H1 (cell line): ENCODE measurements at regions not wholly inside any gene's neighbourhood (a gene's known extent, or its start where the extent isn't known, plus 50 kb on each side); places are given as distances from the start of the nearest gene placed in this dataset.

Experiments
- CTCF ChIA-PET: fragments of 300-600 bp; sonication (Branson Sonifier 250); formaldehyde crosslinking; loops from one replicate; lab custom pipeline; 2021; ENCODE audit not compliant: partially characterized antibody; lab: Charles Lee
- POLR2A ChIA-PET: fragments of 300-600 bp; sonication (Branson Sonifier 250); formaldehyde crosslinking; loops from one replicate; lab custom pipeline; 2021; ENCODE audit warnings: inconsistent platforms; ENCODE audit not compliant: partially characterized antibody; lab: Charles Lee
- DNase-seq, 2 experiments: peaks; one replicate each; pipeline versions ENCODE4 v3.0.0 to v3.0.0-alpha.2; 2010 to 2022; ENCODE audit warnings: low spot score in 2 of 2, low read depth in 1 of 2, mixed read lengths in 1 of 2
- FAIRE-seq: peaks from 2 replicates; lab custom pipeline; 2011; peaks lifted over from hg19 to GRCh38; lab: Jason Lieb, UNC
- H2AFZ ChIP-seq: 2 replicates; pipeline ENCODE4 v1.8.1; 2012; ENCODE audit warnings: low read length, inconsistent platforms
- H2AK5ac ChIP-seq: 2 replicates; pipeline ENCODE4 v1.6.1; 2013; ENCODE audit warnings: low read depth, low read length
- H2BK120ac ChIP-seq: replicated peaks from 2 replicates; pipeline ENCODE3; 2013; ENCODE audit warnings: low read depth, low read length, inconsistent platforms
- H2BK12ac ChIP-seq: 2 replicates; pipeline ENCODE4 v1.6.1; 2013; ENCODE audit warnings: low read depth, low read length
- H2BK15ac ChIP-seq: 2 replicates; pipeline ENCODE4 v1.6.1; 2013; ENCODE audit warnings: low read length
- H2BK20ac ChIP-seq: 2 replicates; pipeline ENCODE4 v1.6.1; 2013; ENCODE audit warnings: low read length
- H2BK5ac ChIP-seq: 2 replicates; pipeline ENCODE4 v1.6.1; 2013; ENCODE audit warnings: low read depth, low read length
- H3K14ac ChIP-seq: 2 replicates; pipeline ENCODE4 v1.6.1; 2013; ENCODE audit warnings: inconsistent platforms; ENCODE audit not compliant: insufficient read length
- H3K18ac ChIP-seq: 2 replicates; pipeline ENCODE4 v1.6.1; 2013; ENCODE audit warnings: low read length; ENCODE audit errors: extremely low read depth
- H3K23ac ChIP-seq: 2 replicates; pipeline ENCODE4 v1.6.1; 2013; ENCODE audit warnings: inconsistent platforms; ENCODE audit not compliant: insufficient read length
- H3K23me2 ChIP-seq: 2 replicates; pipeline ENCODE4 v1.6.1; 2013; ENCODE audit warnings: low read depth, low read length
- H3K27ac ChIP-seq: 2 replicates; pipeline ENCODE4 v1.6.1; 2011; ENCODE audit warnings: low read depth, low read length, inconsistent platforms
- H3K27me3 ChIP-seq, 4 experiments: replicated peaks in 1 of 4; 1 replicate in 1 of 4; 2 replicates in 3 of 4; pipeline versions ENCODE4 v1.6.1 to v1.8.1; 2011 to 2013; ENCODE audit warnings: low read length in 3 of 4, mild to moderate bottlenecking in 3 of 4, inconsistent platforms in 2 of 4, mixed read lengths in 2 of 4, moderate library complexity in 1 of 4; ENCODE audit not compliant: control insufficient read depth in 3 of 4, insufficient read depth in 3 of 4; ENCODE audit errors: extremely low read depth in 1 of 4
- H3K36me3 ChIP-seq, 4 experiments: 2 replicates each; pipeline versions ENCODE4 v1.6.1 to v1.8.1; 2011 to 2013; ENCODE audit warnings: mild to moderate bottlenecking in 4 of 4, low read length in 3 of 4, moderate library complexity in 2 of 4, control low read depth in 1 of 4, inconsistent platforms in 1 of 4; ENCODE audit not compliant: insufficient read depth in 4 of 4, control insufficient read depth in 2 of 4
- H3K4ac ChIP-seq: replicated peaks from 2 replicates; pipeline ENCODE3; 2013; ENCODE audit warnings: low read length, low read depth, mixed read lengths, inconsistent platforms; ENCODE audit not compliant: insufficient read length
- H3K4me1 ChIP-seq, 4 experiments: replicated peaks in 1 of 4; 1 replicate in 1 of 4; 2 replicates in 3 of 4; pipeline versions ENCODE4 v1.6.1 to v1.8.1; 2011 to 2013; ENCODE audit warnings: low read length in 3 of 4, inconsistent platforms in 2 of 4, mixed read lengths in 1 of 4; ENCODE audit not compliant: insufficient read depth in 4 of 4, control insufficient read depth in 3 of 4
- H3K4me2 ChIP-seq, 2 experiments: 2 replicates each; pipeline versions ENCODE4 v1.6.1 to v1.8.1; 2011 to 2013; ENCODE audit warnings: low read depth in 2 of 2, low read length in 2 of 2, control low read depth in 1 of 2, inconsistent platforms in 1 of 2, mild to moderate bottlenecking in 1 of 2; ENCODE audit not compliant: insufficient read depth in 1 of 2
- H3K4me3 ChIP-seq, 4 experiments: fragments of 200-600, 300-600 bp in 1 of 4; sonication (generic), shearing (Covaris generic), sonication (Bioruptor Twin) in 1 of 4; 2 replicates each; pipeline versions ENCODE4 v1.5.1 to v1.8.1; 2011 to 2016; ENCODE audit warnings: low read length in 4 of 4, low read depth in 3 of 4, control low read depth in 2 of 4, inconsistent platforms in 2 of 4, mild to moderate bottlenecking in 2 of 4, mixed read lengths in 1 of 4, moderate library complexity in 1 of 4; ENCODE audit not compliant: insufficient read depth in 2 of 4; ENCODE audit errors: extremely low read depth in 1 of 4
- H3K56ac ChIP-seq: replicated peaks from 2 replicates; pipeline ENCODE3; 2013; ENCODE audit warnings: low read depth, mild to moderate bottlenecking, mixed read lengths, low read length, inconsistent platforms; ENCODE audit not compliant: insufficient read length
- H3K79me1 ChIP-seq: 2 replicates; pipeline ENCODE4 v1.6.1; 2013; ENCODE audit warnings: low read depth, low read length, control low read depth
- H3K79me2 ChIP-seq, 2 experiments: 2 replicates each; pipeline versions ENCODE4 v1.6.1 to v1.8.1; 2012 to 2013; ENCODE audit warnings: low read length in 2 of 2, mild to moderate bottlenecking in 2 of 2, inconsistent platforms in 1 of 2; ENCODE audit not compliant: insufficient read depth in 2 of 2, control insufficient read depth in 1 of 2
- H3K9ac ChIP-seq, 4 experiments: replicated peaks in 1 of 4; 1 replicate in 1 of 4; 2 replicates in 3 of 4; pipeline versions ENCODE4 v1.6.1 to v1.8.1; 2011 to 2013; ENCODE audit warnings: low read depth in 3 of 4, low read length in 3 of 4, control low read depth in 2 of 4, mild to moderate bottlenecking in 2 of 4, moderate library complexity in 2 of 4, inconsistent platforms in 1 of 4; ENCODE audit errors: extremely low read depth in 1 of 4
- H3K9me3 ChIP-seq, 2 experiments: 2 replicates each; pipeline versions ENCODE4 v1.6.1 to v1.8.1; 2012 to 2013; ENCODE audit warnings: mild to moderate bottlenecking in 2 of 2, moderate library complexity in 2 of 2, control low read depth in 1 of 2, inconsistent platforms in 1 of 2, low read depth in 1 of 2, low read length in 1 of 2, mixed read lengths in 1 of 2; ENCODE audit not compliant: insufficient read depth in 2 of 2
- H4K20me1 ChIP-seq, 2 experiments: replicated peaks in 1 of 2; 2 replicates each; pipeline versions ENCODE3 to v1.8.1; 2011 to 2013; ENCODE audit warnings: inconsistent platforms in 2 of 2, low read length in 2 of 2, mild to moderate bottlenecking in 1 of 2; ENCODE audit not compliant: insufficient read depth in 2 of 2, control insufficient read depth in 1 of 2
- H4K5ac ChIP-seq: 2 replicates; pipeline ENCODE4 v1.6.1; 2013; ENCODE audit warnings: low read length, low read depth, mixed read lengths, inconsistent platforms; ENCODE audit not compliant: insufficient read length
- H4K8ac ChIP-seq: 2 replicates; pipeline ENCODE4 v1.8.0; 2013; ENCODE audit warnings: mild to moderate bottlenecking, moderate library complexity, low read length, inconsistent platforms; ENCODE audit not compliant: insufficient read depth; ENCODE audit errors: extremely low read depth
- H4K91ac ChIP-seq: replicated peaks from 2 replicates; pipeline ENCODE3; 2013; ENCODE audit warnings: low read length, mixed read lengths, inconsistent platforms; ENCODE audit not compliant: insufficient read length
- CREB1 ChIP-seq: IDR thresholded peaks from 2 replicates; pipeline ENCODE4 v1.6.1; 2012; ENCODE audit warnings: inconsistent platforms
- CTBP2 ChIP-seq: IDR thresholded peaks from 2 replicates; pipeline ENCODE4 v1.7.0; 2011; ENCODE audit warnings: borderline replicate concordance, mild to moderate bottlenecking, moderate library complexity, mixed read lengths, low read length; ENCODE audit not compliant: insufficient read depth, insufficient read length
- JUND ChIP-seq: IDR thresholded peaks from 2 replicates; pipeline ENCODE4 v1.6.1; 2011; ENCODE audit warnings: mild to moderate bottlenecking, improper control_type of control experiment, low read length
- POLR2A ChIP-seq, 2 experiments: IDR thresholded peaks; 1 replicate in 1 of 2; 2 replicates in 1 of 2; pipeline ENCODE4 v1.6.1; 2011; ENCODE audit warnings: low read depth in 2 of 2, low read length in 2 of 2, mild to moderate bottlenecking in 2 of 2; ENCODE audit errors: control extremely low read depth in 1 of 2
- POLR2AphosphoS5 ChIP-seq: IDR thresholded peaks from 2 replicates; pipeline ENCODE4 v1.6.1; 2011; ENCODE audit warnings: low read depth, low read length
- RNF2 ChIP-seq: fragments of 200-900, 300-1000 bp; sonication (generic); IDR thresholded peaks from 2 replicates; pipeline ENCODE4 v1.7.1; 2016; ENCODE audit warnings: borderline replicate concordance, low read depth, mild to moderate bottlenecking, antibody characterized with exemption, low read length; ENCODE audit not compliant: poor library complexity, severe bottlenecking; ENCODE audit errors: missing control alignments
- SP2 ChIP-seq: IDR thresholded peaks from 2 replicates; pipeline ENCODE4 v1.6.1; 2012; ENCODE audit warnings: mild to moderate bottlenecking, low read length, inconsistent platforms
- SUZ12 ChIP-seq: fragments of 200-600 bp; sonication (generic); IDR thresholded peaks from 2 replicates; pipeline ENCODE4 v1.6.1; 2012; ENCODE audit warnings: mild to moderate bottlenecking, inconsistent platforms, low read length, moderate library complexity, mixed read lengths
- TF ChIP-seq, protein P1 (sequence below), 3 experiments: IDR thresholded peaks; 1 replicate in 2 of 3; 2 replicates in 1 of 3; pipeline versions ENCODE4 v1.5.1 to v1.6.1; 2011; ENCODE audit warnings: low read length in 3 of 3, mild to moderate bottlenecking in 3 of 3, inconsistent platforms in 2 of 3, low read depth in 1 of 3, moderate library complexity in 1 of 3; ENCODE audit not compliant: insufficient read depth in 1 of 3; ENCODE audit errors: control extremely low read depth in 1 of 3

- 0 out of 7 replicates have a peak, but pooled peaks cover 0 to 4% (median 0%) of the 10 kb centered on the region in 4 experiments for H3K4me1 ChIP-seq
- no peak overlapping the region for H3K56ac ChIP-seq
- H3K23me2 ChIP-seq, result no peaks in the 10 kb centered on the region
- no peak overlapping the region for H3K9ac ChIP-seq
- H3K27me3 ChIP-seq, result no peaks in the 10 kb centered on the region; a peak in 1 of 7 replicates
- FAIRE-seq (no peak), DNase-seq (no peak)
- no peak overlapping the region for H3K14ac ChIP-seq
- no peak overlapping the region for H2BK120ac ChIP-seq
- no peak overlapping the region for H3K23ac ChIP-seq
- TF ChIP-seq JUND, result no peak
- TF ChIP-seq SUZ12, result no peak
- no peak for TF ChIP-seq POLR2A (IDR thresholded peaks at IDR 0.05; ENCODE audit: control extremely low read depth in 1 of 2, low read depth in 2 of 2, low read length in 2 of 2)
- TF ChIP-seq, protein P1, sequence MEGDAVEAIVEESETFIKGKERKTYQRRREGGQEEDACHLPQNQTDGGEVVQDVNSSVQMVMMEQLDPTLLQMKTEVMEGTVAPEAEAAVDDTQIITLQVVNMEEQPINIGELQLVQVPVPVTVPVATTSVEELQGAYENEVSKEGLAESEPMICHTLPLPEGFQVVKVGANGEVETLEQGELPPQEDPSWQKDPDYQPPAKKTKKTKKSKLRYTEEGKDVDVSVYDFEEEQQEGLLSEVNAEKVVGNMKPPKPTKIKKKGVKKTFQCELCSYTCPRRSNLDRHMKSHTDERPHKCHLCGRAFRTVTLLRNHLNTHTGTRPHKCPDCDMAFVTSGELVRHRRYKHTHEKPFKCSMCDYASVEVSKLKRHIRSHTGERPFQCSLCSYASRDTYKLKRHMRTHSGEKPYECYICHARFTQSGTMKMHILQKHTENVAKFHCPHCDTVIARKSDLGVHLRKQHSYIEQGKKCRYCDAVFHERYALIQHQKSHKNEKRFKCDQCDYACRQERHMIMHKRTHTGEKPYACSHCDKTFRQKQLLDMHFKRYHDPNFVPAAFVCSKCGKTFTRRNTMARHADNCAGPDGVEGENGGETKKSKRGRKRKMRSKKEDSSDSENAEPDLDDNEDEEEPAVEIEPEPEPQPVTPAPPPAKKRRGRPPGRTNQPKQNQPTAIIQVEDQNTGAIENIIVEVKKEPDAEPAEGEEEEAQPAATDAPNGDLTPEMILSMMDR (IDR thresholded peaks at IDR 0.05; ENCODE audit: control extremely low read depth in 1 of 3, insufficient read depth in 1 of 3, low read depth in 1 of 3, low read length in 3 of 3), result no peak
- no peak for TF ChIP-seq CTBP2
- no peak for TF ChIP-seq CREB1
- no peak for TF ChIP-seq SP2
- TF ChIP-seq POLR2AphosphoS5, result no peak
- TF ChIP-seq RNF2, result no peak
- TF ChIP-seq, all 59 proteins: peak for 0
- ChIA-PET POLR2A (no interaction called here), CTCF (interaction anchor here (0.8 kb wide), 1 partner anchor 42 kb away, joined by 3 read pairs; no protein-coding TSS in a partner anchor)
- H4K91ac ChIP-seq, result no peak overlapping the region
- H3K4ac ChIP-seq, result no peak overlapping the region
- H3K79me1 ChIP-seq, result no peaks in the 10 kb centered on the region
- H3K18ac ChIP-seq, result no peak overlapping the region
- H3K36me3 ChIP-seq, result no peaks in the 10 kb centered on the region
- no peak overlapping the region for H4K5ac ChIP-seq
- H3K79me2 ChIP-seq, result no peaks in the 10 kb centered on the region
- H2BK20ac ChIP-seq, result no peak overlapping the region
- H3K4me2 ChIP-seq, result no peak overlapping the region
- H2BK12ac ChIP-seq, result no peak overlapping the region
- H2AFZ ChIP-seq, result no peak overlapping the region
- H2BK15ac ChIP-seq, result no peak overlapping the region
- no peak overlapping the region for H2AK5ac ChIP-seq
- no peak overlapping the region for H3K4me3 ChIP-seq
- H4K8ac ChIP-seq, result no peak overlapping the region
- no peak overlapping the region for H3K27ac ChIP-seq
- no peak overlapping the region for H2BK5ac ChIP-seq
- no peaks in the 10 kb centered on the region for H3K9me3 ChIP-seq
- no peaks in the 10 kb centered on the region for H4K20me1 ChIP-seq
These were observed 375.3 kb downstream of the BCAT1 start for GRCh38 chr12:24573621-24574020.
